HG03432 (cell line): ENCODE measurements at regions not wholly inside any gene's neighbourhood (a gene's known extent, or its start where the extent isn't known, plus 50 kb on each side); places are given as distances from the start of the nearest gene placed in this dataset.
"Not testable (repeated sequence)": the region's sequence is repeated elsewhere in the genome, so short reads cannot be mapped to it uniquely, and the experiment has no call there.

Source experiments
- ATAC-seq: cut with Tn5 transposase; IDR thresholded peaks from one replicate; pipeline ENCODE4 v1.9.1; 2021; ENCODE audit warnings: mild to moderate bottlenecking, moderate library complexity; ENCODE audit not compliant: unreplicated experiment

DNA sequence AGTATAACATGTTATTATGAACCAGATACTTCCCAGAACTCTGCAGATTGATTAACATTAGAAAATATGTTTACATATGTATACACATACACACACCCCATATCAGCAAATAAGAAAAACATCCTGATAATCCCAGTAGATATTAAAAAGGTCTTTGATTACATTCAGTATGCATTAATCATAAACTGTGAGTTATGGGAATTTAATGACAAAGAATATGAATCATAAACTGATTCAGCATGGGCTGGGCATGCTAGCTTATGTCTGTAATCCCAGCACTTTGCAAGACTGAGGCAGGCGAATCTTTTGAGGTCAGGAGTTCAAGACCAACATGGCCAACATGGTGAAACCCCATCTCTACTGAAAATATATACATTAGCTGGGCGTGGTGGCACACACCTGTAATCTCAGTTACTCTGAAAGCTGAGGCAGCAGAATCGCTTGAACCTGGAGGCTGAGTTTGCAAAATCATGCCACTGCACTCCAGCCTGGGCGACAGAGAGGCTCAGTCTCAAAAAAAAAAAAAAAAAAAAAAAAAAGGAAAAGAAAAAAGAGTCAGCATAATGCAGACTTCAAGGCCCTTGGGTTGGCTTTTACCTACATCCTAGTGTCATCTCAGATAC, 581.9 kb upstream of the PRR20A start:
- no peak for ATAC-seq

DNA sequence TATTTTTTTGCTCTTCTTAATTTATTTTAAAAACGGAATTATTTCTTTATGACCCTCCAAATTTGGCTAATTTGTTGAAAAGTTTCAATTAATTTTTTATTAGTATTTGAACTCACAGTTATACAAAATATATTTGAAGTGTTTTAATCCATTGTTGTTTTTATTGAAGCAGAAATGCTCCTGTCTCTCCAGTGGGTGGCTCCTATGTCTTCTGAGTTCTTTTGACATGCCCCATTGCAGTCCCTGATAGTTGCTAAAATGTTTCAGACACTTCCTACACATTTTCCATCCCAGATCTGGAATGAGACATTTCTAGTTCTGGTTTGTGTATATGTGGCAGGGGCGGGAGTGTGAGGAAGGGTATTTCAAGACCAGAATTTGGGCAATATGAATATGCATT, 579.4 kb upstream of the PRR20A start:
- no peak for ATAC-seq

DNA sequence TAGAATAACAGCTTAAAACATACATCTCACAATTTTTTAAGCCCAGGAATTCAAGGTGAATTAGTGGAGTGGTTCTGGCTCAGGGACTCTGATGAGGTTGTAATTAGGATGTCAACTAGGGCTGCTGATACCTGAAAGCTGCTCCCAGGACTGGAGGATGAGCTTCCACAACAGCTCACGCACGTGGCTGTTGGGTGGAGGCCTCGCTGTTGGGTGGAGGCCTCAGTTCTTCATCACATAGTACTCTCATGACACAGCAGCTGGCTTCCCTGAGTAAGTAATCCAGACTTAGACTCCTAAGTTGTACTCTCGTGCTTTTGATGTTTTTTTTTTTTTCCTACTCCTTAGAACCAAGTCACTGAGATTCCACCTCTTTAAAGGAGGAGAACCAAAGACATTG, 577.1 kb upstream of the PRR20A start:
- ATAC-seq: no peak

DNA sequence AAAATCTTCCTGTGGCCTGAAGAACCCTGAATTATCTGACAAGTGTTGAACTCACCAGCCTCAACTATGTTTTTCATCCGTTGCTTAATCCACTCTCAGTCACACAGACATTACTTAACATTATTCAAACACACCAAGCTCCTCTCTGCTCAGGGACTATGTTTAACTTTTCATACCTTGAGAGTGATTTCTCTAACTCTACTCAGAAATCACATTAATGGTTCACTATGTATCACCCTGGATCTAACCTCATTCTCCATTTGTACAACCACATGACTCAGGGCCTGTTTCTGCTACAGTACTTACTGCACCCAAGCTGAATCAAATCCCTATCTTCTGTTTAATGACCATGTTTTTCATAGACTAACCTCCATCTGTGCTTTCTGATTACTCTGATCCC, 553.7 kb upstream of the PRR20A start:
- no peak for ATAC-seq

DNA sequence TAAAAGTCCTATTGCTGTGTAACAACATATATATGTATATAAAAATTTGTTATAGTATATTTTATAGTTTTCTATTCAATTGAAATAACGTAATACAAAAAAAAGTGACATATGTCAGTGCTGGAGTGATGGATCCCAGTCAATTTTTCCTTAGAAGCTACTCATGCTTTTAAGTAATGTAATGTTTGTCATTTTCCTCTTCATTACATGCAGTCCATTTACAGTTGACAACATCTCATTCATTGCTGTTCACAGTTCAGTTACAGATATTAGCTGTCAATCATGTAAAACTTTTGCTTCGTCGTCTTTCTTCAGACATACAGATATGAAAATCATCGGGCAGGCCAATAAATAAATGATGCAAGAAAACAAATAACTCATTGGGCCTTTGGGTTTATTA, 525.1 kb upstream of the PRR20A start:
- no peak for ATAC-seq

DNA sequence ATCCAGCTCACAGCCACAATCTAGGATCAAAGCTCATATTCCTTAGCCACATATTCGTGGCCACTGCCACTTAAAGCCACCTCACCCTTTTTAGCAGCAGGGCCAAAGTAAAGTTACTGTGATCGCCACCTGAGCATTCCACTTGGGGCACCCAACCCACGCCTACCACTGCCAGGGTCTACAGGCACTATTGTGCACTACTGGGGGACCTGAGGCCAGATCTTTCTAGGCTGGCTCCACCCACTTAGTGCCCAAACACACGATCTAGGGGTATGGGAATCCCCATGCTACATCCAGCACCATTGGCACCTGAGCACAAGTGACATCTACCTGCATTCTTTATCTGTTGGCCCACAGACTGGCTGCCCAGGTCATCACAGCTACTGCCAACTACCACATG, 517.9 kb upstream of the PRR20A start:
- ATAC-seq: no peak

DNA sequence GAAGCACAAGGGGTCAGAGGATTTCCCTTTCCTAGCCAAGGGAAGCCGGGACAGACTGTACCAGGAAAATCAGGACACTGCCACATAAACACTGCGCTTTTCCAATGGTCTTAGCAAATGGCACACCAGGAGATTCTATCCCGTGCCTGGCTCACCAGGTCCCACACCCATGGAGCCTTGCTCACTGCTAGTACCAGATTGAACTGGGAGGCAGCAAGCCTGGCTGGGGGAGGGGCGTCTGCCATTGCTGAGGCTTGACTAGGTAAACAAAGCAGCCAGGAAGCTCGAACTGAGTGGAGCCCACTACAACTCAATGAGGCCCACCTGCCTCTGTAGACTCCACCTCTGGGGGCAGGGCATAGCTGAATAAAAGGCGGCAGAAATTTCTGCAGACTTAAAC, 511.8 kb upstream of the PRR20A start:
- not testable (repeated sequence) for ATAC-seq

DNA sequence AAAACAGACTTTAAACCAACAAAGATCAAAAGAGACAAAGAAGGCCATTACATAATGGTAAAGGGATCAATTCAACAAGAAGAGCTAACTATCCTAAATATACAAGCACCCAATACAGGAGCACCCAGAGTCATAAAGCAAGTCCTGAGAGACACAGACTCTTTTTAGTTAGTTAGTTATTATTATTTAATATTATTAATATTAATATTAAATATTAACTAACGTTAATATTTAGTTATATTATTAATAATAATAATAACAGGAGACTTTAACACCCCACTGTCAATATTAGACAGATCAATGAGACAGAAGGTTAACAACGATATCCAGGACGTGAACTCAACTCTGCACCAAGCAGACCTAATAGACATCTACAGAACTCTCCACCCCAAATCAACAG, 509.7 kb upstream of the PRR20A start:
- not testable (repeated sequence) for ATAC-seq

DNA sequence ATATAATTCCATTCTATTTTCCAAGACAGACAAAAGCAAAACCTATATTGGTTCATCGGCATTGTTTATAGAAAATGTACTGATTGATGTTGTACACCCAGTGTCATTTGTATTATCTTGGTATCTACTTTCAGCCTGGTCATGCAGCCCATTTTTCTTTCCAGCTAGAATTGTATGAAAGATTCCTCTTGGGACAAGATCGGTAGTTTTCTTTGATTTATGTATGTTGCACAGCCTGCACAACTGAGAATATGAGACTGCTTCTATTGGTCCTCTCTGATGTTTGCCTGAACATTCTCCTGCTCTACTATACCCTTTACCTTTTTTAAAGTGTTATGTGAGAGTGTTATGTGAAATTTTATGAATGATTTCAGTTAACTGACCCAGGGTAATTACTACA, 487.7 kb upstream of the PRR20A start:
- no peak for ATAC-seq

DNA sequence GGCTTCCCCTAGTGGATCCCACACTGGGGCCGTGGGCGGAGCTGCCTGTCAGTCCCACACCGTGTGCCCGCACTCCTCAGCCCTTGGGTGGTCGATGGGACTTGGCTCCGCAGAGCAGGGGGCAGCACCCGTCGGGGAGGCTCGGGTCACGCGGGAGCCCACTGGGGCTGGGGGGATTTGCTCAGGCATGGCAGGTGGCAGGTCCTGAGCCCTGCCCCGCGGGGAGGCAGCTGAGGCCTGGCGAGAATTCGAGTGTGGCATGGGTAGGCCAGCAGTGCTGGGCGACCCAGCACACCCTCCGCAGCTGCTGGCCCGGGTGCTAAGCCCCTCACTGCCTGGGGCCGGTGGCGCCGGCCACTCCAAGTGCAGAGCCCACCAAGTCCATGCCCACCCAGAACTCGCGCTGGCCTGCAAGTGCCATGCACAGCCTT, 481.7 kb upstream of the PRR20A start:
- no peak for ATAC-seq

DNA sequence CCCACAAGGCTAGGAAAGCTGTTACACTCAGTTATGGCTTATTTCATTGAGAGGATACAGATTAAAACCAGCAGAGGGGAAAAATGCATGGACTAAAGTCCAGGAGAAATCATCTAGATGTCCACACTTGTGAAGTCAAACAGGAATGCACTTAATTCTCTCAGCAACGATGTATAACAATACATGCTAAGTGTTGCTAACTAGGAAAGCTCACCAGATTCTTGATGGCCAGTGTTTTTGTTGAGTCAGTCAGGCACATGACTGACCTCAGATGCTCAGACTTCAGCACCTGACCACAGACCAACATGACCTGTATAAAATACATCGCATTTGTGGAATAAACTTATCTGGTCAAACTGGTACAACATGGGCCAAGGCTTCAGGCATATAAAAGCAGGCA, 470.2 kb upstream of the PRR20A start:
- no peak for ATAC-seq

DNA sequence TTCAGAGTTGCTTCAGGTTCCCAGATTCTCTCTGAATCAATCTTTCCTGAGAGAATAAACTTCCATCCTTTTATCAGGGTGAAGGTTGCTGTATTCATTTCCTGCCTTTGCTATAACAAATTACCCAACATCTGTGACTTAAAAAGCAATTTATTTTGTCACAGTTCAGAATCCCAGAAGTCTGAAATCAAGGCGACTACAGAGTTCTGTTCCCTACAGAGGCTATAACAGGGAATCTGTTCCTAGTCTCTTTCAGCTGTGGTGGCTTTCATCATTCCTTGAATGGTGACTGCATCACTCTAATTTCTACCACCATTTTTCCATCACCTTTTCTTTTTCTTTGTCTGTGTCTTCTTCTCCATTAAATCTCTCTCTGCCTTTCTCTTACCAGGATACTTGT, 459.3 kb upstream of the PRR20A start:
- no peak for ATAC-seq

DNA sequence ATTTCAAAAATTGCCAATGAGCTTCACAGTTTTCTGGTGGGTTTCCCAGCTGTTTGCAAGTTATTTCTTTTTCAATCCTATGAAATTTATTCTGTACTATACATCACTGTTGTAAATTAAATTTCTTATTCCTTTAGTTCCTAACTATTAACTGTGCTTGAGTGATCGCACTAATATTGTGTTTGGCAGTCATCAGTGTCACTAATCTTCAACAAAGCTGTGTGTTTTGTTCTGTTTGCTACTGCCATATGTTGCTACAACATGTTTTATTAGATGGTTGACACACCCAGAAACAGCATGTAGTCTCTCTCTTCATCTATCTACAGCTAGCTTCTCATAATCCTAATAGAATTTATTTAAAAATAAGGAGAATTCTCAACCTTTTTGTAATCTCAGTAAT, 453.6 kb upstream of the PRR20A start:
- ATAC-seq: no peak

DNA sequence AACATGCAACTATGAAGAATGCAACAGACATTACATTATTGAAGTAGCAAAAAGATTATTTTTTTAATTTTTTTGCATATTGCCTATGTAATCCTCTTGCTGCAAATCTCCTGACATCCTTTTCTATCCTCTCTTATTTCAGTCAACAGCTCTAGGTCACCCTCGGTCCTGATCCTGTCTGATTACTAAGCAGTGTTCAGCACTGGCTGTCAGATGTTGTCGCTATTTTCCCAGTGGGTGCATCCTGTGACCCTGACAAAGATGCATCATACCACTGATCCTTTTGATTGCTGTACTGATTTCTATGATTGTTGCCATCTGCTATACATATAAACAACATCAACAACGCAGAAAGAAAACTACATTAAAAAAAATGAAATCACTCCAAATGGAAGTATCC, 443.7 kb upstream of the PRR20A start:
- ATAC-seq: no peak

DNA sequence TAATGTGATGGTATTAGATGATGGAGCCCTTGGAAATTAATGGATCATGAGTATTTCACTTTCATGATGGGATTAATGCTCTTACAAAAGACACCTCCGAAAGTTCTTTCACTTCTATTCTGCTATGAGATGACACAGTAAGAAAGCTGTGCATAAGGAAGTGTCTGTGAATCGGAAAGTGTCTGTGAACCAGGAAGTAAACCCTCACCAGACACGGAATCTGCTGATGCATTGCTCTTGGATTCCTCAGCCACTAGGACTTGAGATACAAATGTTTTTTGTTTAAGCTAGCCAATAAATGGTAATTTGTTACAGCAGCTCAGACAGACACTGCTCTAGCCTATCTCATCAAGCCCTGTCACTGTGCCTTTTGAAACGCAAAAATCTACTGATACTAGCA, 440.4 kb upstream of the PRR20A start:
- no peak for ATAC-seq

DNA sequence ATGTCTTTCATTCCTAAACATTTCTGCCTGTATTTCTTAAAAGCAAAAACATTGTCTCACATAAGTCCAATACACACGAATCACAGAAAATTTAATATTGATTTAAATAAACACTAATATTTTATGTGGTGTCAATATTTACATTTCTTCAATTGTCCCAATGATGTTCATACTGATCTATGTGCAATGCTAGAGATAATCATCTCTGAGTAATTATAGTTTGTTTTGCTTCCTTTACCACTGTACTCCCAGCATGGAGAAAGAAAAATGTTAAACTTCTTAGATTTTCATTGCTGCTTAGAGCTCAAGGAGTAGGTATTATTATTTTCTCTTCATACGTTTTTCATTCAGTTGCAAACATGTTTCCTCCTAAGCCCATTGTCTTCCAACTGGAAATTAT, 434.2 kb upstream of the PRR20A start:
- no peak for ATAC-seq

DNA sequence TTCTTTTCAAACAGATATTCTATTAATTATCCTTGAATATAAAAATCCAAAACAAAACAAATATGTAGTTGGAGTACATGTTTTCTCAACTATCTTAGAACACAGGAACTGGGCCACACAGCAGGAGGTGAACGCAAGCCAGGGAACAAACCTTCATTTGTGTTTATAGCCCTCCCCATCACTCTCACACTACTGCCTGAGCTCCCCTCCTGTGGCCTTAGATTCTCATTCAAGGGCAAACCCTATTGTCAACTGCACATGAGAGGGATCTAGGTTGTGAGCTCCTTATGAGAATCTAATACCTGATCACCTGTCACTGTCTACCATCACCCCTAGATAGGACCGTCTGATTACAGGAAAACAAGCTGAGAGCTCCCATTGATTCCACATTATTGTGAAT, 427.1 kb upstream of the PRR20A start:
- no peak for ATAC-seq

DNA sequence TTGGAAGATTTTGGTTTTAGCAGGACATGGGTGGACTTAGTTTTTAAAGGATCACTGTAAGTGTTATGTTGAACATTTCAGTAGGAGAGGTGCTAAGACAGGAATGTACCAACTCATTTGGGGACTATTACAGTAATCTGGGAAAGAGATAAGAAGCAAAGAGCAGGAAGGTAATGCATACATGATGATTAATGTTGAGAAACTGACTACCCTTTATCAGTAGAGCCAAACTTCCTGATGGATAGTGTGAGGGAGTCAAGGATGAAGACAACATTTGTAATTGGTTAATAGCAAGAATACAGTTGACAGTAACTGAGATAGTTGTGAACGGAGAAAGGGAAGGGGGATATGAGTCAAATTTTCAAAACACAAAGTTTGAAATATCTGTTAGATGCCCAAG, 421.9 kb upstream of the PRR20A start:
- ATAC-seq: no peak

DNA sequence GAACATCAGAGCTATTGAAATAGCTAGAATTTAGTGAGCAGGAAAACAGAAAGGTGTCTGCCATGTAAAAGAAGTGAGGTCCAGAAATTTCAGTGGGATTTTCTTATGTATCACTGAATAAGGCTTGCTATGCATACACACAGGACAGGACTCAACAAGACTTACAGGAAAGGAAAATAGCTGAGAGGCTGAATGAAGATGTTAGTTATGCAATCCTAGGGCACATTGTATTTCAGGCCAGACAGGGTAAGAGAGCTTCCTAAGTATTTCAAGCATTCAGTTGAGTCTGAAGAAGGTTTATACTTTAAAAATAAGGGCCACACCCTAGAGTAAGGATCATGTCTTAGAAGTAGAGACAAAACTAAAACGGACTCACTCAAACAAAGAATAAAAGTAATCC, 419.9 kb upstream of the PRR20A start:
- ATAC-seq: no peak

DNA sequence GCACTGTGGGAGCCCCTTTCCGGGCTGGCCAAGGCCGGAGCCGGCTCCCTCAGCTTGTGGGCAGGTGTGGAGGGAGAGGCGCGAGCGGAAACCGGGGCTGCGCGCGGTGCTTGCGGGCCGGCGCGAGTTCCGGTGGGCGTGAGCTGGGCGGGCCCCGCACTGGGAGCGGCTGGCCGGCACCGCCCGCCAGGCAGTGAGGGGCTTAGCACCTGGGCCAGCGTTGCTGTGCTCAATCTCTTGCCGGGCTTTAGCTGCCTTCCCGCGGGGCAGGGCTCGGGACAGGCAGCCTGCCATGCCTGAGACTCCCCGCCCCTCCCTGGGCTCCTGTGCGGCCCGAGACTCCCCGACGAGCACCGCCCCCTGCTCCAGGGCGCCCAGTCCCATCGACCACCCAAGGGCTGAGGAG, 405.2 kb upstream of the PRR20A start:
- ATAC-seq: no peak

DNA sequence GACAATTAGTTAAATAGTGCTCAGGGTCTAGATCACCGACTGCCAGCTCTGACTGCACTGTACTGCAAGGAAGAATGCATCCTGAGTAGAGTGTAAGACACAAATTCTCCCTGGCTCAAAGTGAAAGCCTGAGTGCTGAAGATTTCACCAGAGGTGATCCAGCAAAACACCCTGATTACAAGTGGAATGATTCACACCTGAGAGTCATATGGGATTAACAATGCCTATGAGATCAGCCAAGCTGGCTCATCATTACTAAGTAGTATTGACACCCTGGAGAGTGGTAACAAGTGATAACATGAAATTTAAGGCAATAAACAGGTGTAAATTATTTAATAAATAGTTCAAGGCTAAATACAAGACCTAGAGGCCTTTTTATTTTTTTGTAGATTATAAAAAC, 403.8 kb upstream of the PRR20A start:
- no peak for ATAC-seq

DNA sequence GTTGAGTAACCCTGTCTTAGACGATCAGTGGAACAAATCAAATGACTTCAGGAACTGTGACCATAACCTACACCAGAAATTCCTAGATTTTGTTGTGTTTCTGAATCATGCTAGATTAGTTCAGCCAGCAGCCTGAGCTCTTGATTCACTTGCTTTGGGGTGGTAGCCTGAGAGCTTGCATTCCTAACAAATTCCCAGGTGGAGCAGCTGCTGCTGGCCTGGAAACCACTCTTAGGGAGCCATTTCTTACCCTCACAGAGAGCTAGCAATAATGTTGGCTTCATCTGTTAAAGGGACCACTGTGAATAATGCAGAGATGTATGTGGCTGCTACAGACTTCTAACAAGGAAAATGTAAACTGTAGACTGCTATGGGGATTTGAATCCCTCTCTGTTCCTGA, 388.1 kb upstream of the PRR20A start:
- no peak for ATAC-seq

DNA sequence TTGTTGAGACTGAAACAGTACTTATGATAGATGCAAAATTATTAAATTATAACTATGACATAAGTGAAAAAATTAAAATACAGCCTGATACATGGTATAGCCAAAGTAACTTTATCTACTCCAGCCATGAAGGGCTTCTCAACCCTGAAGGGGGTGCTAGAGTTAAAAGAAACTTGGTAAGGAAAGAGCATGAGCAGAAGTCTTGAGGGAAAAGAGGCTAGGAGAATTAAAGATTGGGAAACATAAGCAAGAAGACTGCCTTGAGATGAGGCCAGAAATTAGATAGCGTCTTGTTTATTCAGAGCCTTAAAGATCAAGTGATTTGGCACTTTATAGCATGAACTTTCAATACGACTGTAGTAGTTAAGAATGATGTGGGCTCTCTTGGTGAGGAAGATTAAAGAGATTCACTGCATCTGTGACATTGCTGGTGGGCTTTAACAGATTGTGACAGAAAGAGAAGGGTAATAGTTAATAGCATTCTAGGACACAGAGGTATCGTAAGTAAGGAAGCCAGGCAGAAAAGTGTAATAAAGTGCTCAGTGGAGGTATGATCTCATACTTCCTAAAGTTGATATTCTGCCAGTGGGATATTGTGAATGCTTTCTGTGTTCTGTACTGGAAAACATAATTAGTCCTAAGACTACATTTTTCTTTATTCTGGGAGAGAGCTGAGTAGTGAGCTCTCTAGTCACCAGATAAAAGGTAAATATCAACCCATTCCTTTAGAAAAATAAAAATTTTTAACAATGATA, 385.4 kb upstream of the PRR20A start:
- no peak for ATAC-seq
